ENCODE measurements at regions not wholly inside any gene's neighbourhood (a gene's known extent, or its start where the extent isn't known, plus 50 kb on each side); places are given as distances from the start of the nearest gene placed in this dataset.

- TF ChIP-seq POLR2A (IDR thresholded peaks at IDR 0.05; ENCODE audit: low read depth, low read length) (no peak), POLR2AphosphoS5 (IDR thresholded peaks at IDR 0.05; ENCODE audit: low read depth, low read length) (no peak), TAF1 (IDR thresholded peaks at IDR 0.05; ENCODE audit: borderline replicate concordance, low read depth, low read length) (no peak)
Measured at GRCh38 chr4:140246216-140246615, 92.2 kb upstream of the MAML3 start.

Data from GM12892 (cell line).